ENCODE measurements at regions not wholly inside any gene's neighbourhood (a gene's known extent, or its start where the extent isn't known, plus 50 kb on each side); places are given as distances from the start of the nearest gene placed in this dataset.

GRCh38 chr1:30650038-30650967 lies 73.1 kb downstream of the MATN1 start:
- Histone ChIP-seq H3K27ac (ENCODE audit: low read depth in 1 of 2, low read length in 2 of 2) (no peak overlapping the region), H3K27me3 (ENCODE audit: control insufficient read depth in 4 of 4, insufficient read depth in 4 of 4, low read length in 3 of 4) (no peaks in the 10 kb centered on the region), H3K36me3 (ENCODE audit: control insufficient read depth in 4 of 4, insufficient read depth in 3 of 4, low read depth in 1 of 4, low read length in 3 of 4) (no peaks in the 10 kb centered on the region), H3K4me1 (ENCODE audit: control insufficient read depth in 4 of 4, insufficient read depth in 4 of 4, low read length in 3 of 4) (peaks cover 0 to 4% (median 0%) of the 10 kb centered on the region in 4 donors), H3K4me3 (ENCODE audit: low read depth in 1 of 3, low read length in 3 of 3) (no peak overlapping the region), H3K9ac (ENCODE audit: low read depth in 1 of 2, low read length in 2 of 2) (no peak overlapping the region), H3K9me3 (ENCODE audit: control insufficient read depth in 4 of 4, low read length in 3 of 4) (no peaks in the 10 kb centered on the region)
- TF ChIP-seq RAD21 (IDR thresholded peaks at IDR 0.05) (no peak), HNF4A (conservative IDR thresholded peaks at IDR 0.05) (no peak), NR2F2 (IDR thresholded peaks at IDR 0.05) (no peak), REST (IDR thresholded peaks at IDR 0.05) (no peak), TAF1 (conservative IDR thresholded peaks at IDR 0.05) (no peak), HNF4G (IDR thresholded peaks at IDR 0.05) (no peak), JUND (IDR thresholded peaks at IDR 0.05) (no peak), FOXA1 (IDR thresholded peaks at IDR 0.05) (no peak), GABPA (IDR thresholded peaks at IDR 0.05 in 1 of 2, conservative IDR thresholded peaks at IDR 0.05 in 1 of 2) (no peak), EGR1 (IDR thresholded peaks at IDR 0.05; ENCODE audit: low read depth in 2 of 2) (no peak), ZBTB33 (IDR thresholded peaks at IDR 0.05) (no peak), RXRA (IDR thresholded peaks at IDR 0.05) (no peak)
- 63% methylated on average over 13 of the region's 13 CpGs for WGBS
- DNase-seq (ENCODE audit: low spot score): no peak

DNA sequence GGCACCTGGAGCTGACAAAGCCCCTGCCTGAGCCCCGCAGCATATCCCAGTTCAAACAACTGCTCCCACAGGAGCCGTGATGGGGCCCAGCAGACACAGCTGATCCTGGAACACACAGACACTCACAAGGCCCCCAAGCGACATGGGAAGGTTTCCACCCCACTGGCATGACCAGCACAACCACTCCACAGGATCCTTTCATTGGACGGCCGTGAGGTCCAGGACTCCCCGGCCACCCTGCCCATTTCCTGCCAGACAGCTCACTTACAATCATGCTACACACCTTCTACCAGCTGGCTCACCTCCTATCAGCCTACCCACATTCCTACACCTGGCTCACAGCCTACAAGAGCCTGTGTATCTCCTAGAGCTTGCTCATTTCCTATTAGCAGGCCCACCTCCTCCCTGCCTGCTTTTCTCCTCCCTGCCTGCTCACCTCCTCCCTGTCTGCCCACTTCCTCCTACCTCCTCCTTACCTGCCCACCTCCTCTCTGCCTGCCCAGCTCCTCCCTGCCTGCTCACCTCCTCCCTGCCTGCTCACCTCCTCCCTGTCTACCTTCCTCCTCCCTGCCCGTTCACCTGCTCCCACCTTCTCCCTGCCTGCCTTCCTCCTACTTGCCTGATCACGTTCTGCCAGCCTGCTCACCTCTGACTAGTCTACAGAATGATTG lies 73.9 kb downstream of the MATN1 start:
- WGBS: 77% methylated on average over 8 of the region's 8 CpGs

More for the DNA sequence above, 73.9 kb downstream of the MATN1 start:
- no peak overlapping the region for H3K9ac ChIP-seq (ENCODE audit: low read depth in 1 of 2, low read length in 2 of 2)
- TF ChIP-seq REST (IDR thresholded peaks at IDR 0.05) (no peak), FOXA1 (IDR thresholded peaks at IDR 0.05) (no peak), MAX (IDR thresholded peaks at IDR 0.05) (no peak), NR2F2 (IDR thresholded peaks at IDR 0.05) (no peak), EGR1 (IDR thresholded peaks at IDR 0.05; ENCODE audit: low read depth in 2 of 2) (no peak), YY1 (IDR thresholded peaks at IDR 0.05) (no peak), ZBTB33 (IDR thresholded peaks at IDR 0.05) (no peak), HNF4A (conservative IDR thresholded peaks at IDR 0.05) (no peak), CTCF (IDR thresholded peaks at IDR 0.05; ENCODE audit: low read depth, low read length, missing input control) (no peak)
- no peaks in the 10 kb centered on the region for H3K27me3 ChIP-seq (ENCODE audit: control insufficient read depth in 4 of 4, insufficient read depth in 4 of 4, low read length in 3 of 4)
- H3K4me3 ChIP-seq (ENCODE audit: low read depth in 1 of 3, low read length in 3 of 3): no peak overlapping the region
- peaks cover 0 to 4% (median 0%) of the 10 kb centered on the region in 4 donors for H3K4me1 ChIP-seq (ENCODE audit: control insufficient read depth in 4 of 4, insufficient read depth in 4 of 4, low read length in 3 of 4)
- no peak overlapping the region for H3K27ac ChIP-seq (ENCODE audit: low read depth in 1 of 2, low read length in 2 of 2)
- H3K36me3 ChIP-seq (ENCODE audit: control insufficient read depth in 4 of 4, insufficient read depth in 3 of 4, low read depth in 1 of 4, low read length in 3 of 4): no peaks in the 10 kb centered on the region
- DNase-seq (ENCODE audit: low spot score): no peak
- H3K9me3 ChIP-seq (ENCODE audit: control insufficient read depth in 4 of 4, low read length in 3 of 4): no peaks in the 10 kb centered on the region
